Immature natural killer cell (primary cell): ENCODE measurements at regions not wholly inside any gene's neighbourhood (a gene's known extent, or its start where the extent isn't known, plus 50 kb on each side); places are given as distances from the start of the nearest gene placed in this dataset.
"Not testable (repeated sequence)": the region's sequence is repeated elsewhere in the genome, so short reads cannot be mapped to it uniquely, and the experiment has no call there.

ENCODE experiments used
- DNase-seq, 3 donors: peaks; one replicate each; pipeline ENCODE4 v3.0.0; 2022; ENCODE audit warnings: mixed read lengths in 1 of 3
- H3K27ac Mint-ChIP-seq, 6 donors: one replicate each; pipeline ENCODE4 v1.8.0; 2020; ENCODE audit warnings: mixed read lengths in 6 of 6, mild to moderate bottlenecking in 5 of 6, inconsistent platforms in 4 of 6, moderate library complexity in 3 of 6
- H3K27me3 Mint-ChIP-seq, 3 donors: one replicate each; pipeline ENCODE4 v1.8.0; 2020 to 2021; ENCODE audit warnings: low read depth in 3 of 3, mild to moderate bottlenecking in 3 of 3, mixed read lengths in 3 of 3, moderate library complexity in 3 of 3, inconsistent platforms in 1 of 3
- H3K36me3 Mint-ChIP-seq, 3 donors: one replicate each; pipeline ENCODE4 v1.8.0; 2020; ENCODE audit warnings: mixed read lengths in 3 of 3, inconsistent platforms in 2 of 3, mild to moderate bottlenecking in 2 of 3
- H3K4me1 Mint-ChIP-seq, 2 donors: one replicate each; pipeline ENCODE4 v1.8.0; 2020; ENCODE audit warnings: inconsistent platforms in 2 of 2, mild to moderate bottlenecking in 2 of 2, mixed read lengths in 2 of 2, moderate library complexity in 1 of 2
- H3K4me3 Mint-ChIP-seq, 5 donors: one replicate each; pipeline ENCODE4 v1.8.0; 2020; ENCODE audit warnings: mild to moderate bottlenecking in 5 of 5, mixed read lengths in 5 of 5, inconsistent platforms in 3 of 5, moderate library complexity in 3 of 5
- H3K9me3 Mint-ChIP-seq, 6 donors: one replicate each; pipeline ENCODE4 v1.8.0; 2020; ENCODE audit warnings: mild to moderate bottlenecking in 6 of 6, mixed read lengths in 6 of 6, inconsistent platforms in 4 of 6, moderate library complexity in 3 of 6

DNA sequence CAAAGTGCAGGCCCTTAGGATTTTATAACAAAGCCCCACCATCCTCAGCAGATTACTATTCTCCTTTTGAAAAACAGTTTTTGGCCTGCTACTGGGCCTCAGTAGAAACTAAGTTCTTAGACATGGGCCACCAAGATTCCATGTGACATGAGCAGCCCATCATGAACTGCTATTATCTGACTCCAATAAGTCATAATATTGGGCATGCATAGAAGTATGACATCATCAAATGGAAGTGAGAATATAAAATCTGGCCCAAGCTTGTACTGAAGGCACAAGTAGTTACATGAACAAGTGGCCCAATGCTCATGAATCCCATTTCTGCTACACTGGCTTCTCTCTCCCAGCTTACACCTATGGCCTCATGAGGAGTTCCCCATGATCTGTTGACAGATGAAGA is 404.8 kb downstream of the EPHA5 start:
- no peaks in the 10 kb centered on the region for H3K36me3 Mint-ChIP-seq
- peaks cover 6 to 36% (median 24%) of the 10 kb centered on the region in 6 donors for H3K9me3 Mint-ChIP-seq
- H3K4me1 Mint-ChIP-seq: no peaks in the 10 kb centered on the region
- H3K27ac Mint-ChIP-seq: no peak overlapping the region
- H3K27me3 Mint-ChIP-seq: peaks cover 0 to 2% (median 0%) of the 10 kb centered on the region in 3 donors
- no peak for DNase-seq
- no peak overlapping the region for H3K4me3 Mint-ChIP-seq

DNA sequence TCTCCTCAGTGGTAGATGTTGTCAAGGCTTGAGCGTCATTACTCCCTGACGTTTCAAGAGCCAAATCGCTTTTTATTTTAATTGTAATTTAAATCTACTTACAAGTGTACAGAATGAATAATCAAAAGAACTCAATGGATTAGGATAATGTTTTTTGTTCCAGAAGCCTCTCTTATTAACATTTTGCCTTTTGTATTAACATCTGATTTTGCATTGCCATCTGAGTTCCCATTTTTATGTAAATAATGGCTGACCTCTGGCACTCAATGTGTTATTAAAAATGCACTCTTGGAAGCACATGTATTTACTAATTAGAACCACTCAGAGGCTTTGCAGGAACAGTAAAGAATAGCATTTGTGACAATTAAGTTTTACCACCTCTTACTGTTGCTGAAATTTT is 411.0 kb downstream of the EPHA5 start:
- peaks cover 3 to 41% (median 10%) of the 10 kb centered on the region in 6 donors for H3K9me3 Mint-ChIP-seq
- no peak for DNase-seq
- no peaks in the 10 kb centered on the region for H3K4me1 Mint-ChIP-seq
- peaks cover 0 to 2% (median 0%) of the 10 kb centered on the region in 3 donors for H3K27me3 Mint-ChIP-seq
- no peaks in the 10 kb centered on the region for H3K36me3 Mint-ChIP-seq
- H3K27ac Mint-ChIP-seq: no peak overlapping the region
- H3K4me3 Mint-ChIP-seq: no peak overlapping the region

DNA sequence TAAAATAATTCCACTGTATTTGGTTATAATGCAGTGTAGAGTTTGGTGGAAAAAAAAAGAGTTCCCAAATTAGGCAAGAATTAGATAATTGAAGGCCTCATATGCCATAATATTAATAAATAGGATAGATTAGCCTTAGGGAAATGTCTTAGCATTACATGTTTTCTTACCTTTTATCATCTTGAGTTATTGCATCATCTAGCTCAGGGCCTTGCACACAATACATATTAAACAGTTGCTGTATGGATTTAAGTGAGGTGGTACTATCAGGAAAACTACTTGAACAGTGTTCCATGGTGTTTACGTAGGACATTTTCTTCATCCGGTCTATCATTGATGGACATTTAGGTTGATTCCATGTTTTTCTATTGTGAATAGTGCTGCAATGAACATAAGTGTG is 419.4 kb downstream of the EPHA5 start:
- H3K27ac Mint-ChIP-seq: no peak overlapping the region
- H3K4me3 Mint-ChIP-seq: no peak overlapping the region
- peaks cover 0 to 4% (median 2%) of the 10 kb centered on the region in 3 donors for H3K27me3 Mint-ChIP-seq
- H3K4me1 Mint-ChIP-seq: no peaks in the 10 kb centered on the region
- peaks cover under 1 to 28% (median 17%) of the 10 kb centered on the region in 6 donors for H3K9me3 Mint-ChIP-seq
- no peaks in the 10 kb centered on the region for H3K36me3 Mint-ChIP-seq
- DNase-seq: no peak

DNA sequence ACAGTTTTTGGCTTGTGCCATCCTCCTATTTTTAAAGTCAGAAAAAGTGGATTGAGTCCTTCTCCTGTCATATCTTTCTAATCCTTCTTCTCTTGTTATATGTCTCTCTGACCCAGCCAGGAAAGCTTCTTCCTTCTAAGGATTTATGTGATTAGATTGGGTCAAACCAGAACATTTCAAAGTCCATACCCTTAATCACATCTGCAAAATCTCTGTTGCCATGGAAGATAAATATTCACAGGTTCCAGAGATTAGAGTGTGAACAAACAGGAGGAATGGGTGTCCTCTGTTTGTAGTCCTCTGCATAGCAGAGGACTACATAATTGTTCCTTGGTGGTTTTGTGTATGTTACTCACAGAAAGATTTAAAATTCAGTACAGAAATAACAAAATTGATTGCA is 421.2 kb downstream of the EPHA5 start:
- Mint-ChIP-seq H3K27me3 (peaks cover 0 to 4% (median 2%) of the 10 kb centered on the region in 3 donors), H3K4me3 (no peak overlapping the region), H3K4me1 (no peaks in the 10 kb centered on the region), H3K27ac (no peak overlapping the region), H3K36me3 (no peaks in the 10 kb centered on the region), H3K9me3 (peaks cover under 1 to 32% (median 22%) of the 10 kb centered on the region in 6 donors)
- no peak for DNase-seq

DNA sequence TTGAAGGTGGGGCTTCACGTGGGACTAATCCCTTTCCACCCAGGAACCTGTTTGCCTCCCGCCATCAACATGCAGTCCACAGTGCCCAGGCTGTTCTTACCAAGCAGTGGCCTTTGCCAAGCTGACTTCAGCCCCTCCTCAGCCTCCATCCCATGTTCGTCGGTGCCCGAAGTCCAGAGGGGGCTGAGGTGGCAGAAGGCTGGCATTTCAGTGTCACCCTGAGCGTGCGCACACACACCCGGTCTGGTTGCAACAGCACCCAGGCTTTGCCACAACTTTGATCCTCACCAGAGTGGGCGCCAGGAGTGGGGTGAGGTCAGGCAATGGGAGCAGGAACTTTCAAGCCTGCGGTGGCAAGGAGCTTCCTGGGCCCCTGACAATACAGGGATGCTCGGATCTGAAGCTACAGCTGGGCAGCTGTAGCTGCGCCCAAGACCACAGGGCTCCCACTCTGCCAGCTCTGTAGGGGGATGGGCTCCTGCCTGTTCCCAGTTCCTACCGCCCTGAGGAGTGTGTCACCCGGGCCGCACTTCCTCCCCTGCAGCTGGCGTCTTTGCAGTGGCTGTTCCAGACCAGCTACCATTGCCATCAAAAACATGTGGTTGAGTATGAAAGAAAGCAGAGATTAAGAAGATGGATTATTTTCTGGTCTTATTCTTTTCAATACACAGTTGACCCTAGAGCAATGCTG is 428.0 kb downstream of the EPHA5 start:
- peaks cover 5 to 35% (median 13%) of the 10 kb centered on the region in 6 donors for H3K9me3 Mint-ChIP-seq
- H3K36me3 Mint-ChIP-seq: no peaks in the 10 kb centered on the region
- no peaks in the 10 kb centered on the region for H3K4me1 Mint-ChIP-seq

DNA sequence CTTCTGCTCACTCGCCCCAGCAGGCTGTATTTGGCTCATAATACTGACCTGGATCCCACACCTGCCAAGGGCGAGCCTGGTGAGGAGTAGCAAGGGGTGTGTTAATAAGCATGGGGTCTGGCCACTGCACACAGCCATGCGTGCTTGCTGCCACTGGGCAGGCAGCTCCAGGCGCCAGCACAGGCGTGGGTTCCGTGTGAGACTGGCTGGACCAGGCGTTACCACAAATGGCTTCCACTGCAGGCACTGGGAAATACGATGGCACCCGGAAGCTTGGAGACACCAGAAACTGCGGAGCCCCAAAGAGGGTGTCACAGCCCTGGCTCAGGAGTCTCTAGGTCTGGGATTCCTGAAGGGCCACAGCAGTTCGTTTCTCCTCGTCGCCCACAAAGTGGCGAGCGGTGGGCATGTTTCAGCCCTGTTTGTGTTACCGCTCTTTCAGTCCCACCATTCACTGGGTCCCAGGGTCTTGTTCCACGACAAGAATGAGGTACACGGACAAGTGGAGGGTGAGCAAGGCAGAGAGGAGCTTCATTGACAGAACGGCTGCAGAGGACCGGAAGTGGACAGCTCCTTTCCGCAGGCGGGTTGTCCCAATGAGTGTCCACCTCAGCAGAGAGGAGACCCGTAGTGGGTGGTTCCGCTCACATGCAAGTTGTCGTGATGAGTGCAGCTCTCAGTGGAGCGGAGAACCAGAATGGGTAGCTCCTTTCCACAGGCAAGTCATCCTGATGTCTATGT is 428.9 kb downstream of the EPHA5 start:
- Mint-ChIP-seq H3K27me3 (no peaks in the 10 kb centered on the region), H3K9me3 (peaks cover 5 to 41% (median 17%) of the 10 kb centered on the region in 6 donors), H3K4me1 (no peaks in the 10 kb centered on the region), H3K4me3 (no peak overlapping the region), H3K36me3 (peaks cover 0 to 3% (median 0%) of the 10 kb centered on the region in 3 donors), H3K27ac (no peak overlapping the region)
- no peak for DNase-seq

More for the DNA sequence above, 428.0 kb downstream of the EPHA5 start:
- DNase-seq: no peak
- Mint-ChIP-seq H3K27me3 (no peaks in the 10 kb centered on the region), H3K4me3 (no peak overlapping the region), H3K27ac (no peak overlapping the region)

DNA sequence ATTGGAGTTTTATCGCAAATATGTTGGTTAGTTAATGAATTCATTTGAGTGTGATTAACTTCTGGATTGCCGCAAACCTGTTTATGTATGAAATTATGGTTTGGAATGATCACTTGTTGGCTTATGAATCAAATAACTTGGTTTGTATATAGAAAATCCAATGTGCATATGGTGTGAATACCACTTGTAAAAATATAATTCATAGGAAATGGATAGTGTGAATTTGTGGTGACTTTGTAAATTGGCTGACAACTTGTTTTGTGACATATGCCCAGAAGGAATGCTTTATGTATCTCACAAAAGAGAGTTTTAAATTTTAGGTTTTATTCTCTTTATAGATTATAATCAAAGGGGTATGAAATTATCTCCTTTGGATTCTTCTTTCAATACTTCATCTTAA is 436.2 kb downstream of the EPHA5 start:
- no peak overlapping the region for H3K27ac Mint-ChIP-seq
- H3K36me3 Mint-ChIP-seq: peaks cover 0 to 3% (median 0%) of the 10 kb centered on the region in 3 donors
- no peak overlapping the region for H3K4me3 Mint-ChIP-seq
- no peak for DNase-seq
- no peaks in the 10 kb centered on the region for H3K4me1 Mint-ChIP-seq
- H3K27me3 Mint-ChIP-seq: no peaks in the 10 kb centered on the region
- peaks cover 4 to 24% (median 16%) of the 10 kb centered on the region in 6 donors for H3K9me3 Mint-ChIP-seq

DNA sequence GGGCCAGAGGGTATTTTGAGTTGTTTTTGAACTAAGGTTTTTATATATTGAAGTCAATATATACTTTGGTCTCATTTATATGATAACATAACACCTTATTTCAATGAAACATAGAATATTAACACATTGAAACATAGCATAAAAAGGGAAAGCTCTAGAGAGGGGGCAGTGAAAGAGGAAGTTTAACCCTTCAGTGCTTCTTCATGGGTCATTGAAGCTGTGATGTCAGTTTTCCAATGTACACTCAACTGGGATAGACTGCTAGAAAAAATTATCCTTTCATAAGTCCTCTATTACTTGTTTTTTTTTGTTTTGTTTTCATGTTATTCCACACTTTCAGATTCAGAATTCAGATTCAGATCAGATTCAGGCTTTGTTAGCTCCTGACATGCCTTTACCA is 442.7 kb downstream of the EPHA5 start:
- DNase-seq: no peak
- Mint-ChIP-seq H3K4me3 (no peak overlapping the region), H3K9me3 (peaks cover 4 to 36% (median 20%) of the 10 kb centered on the region in 6 donors), H3K27me3 (no peaks in the 10 kb centered on the region), H3K4me1 (no peaks in the 10 kb centered on the region), H3K27ac (no peak overlapping the region), H3K36me3 (no peaks in the 10 kb centered on the region)

DNA sequence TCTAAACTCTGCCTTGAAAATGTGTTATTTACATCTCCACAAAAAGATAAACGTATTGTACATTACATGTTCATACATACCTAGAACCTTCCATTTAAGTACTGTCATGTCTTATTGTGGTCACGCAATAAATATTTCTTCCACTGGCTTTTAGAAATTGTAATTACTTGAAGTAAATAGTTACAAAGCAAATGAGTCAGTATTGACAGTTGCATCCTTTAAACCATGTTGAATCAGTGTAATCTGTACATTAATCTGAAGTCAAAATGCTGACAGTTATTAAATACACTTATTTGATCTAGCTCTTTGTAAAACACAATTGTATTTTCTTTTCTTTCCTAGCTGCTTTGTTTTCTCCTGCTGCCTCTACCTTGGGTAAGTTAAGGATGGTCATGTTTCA is 446.7 kb downstream of the EPHA5 start:
- DNase-seq: no peak
- Mint-ChIP-seq H3K27ac (no peak overlapping the region), H3K27me3 (no peaks in the 10 kb centered on the region), H3K4me3 (no peak overlapping the region), H3K4me1 (no peaks in the 10 kb centered on the region), H3K36me3 (no peaks in the 10 kb centered on the region), H3K9me3 (peaks cover 0 to 48% (median 20%) of the 10 kb centered on the region in 6 donors)

DNA sequence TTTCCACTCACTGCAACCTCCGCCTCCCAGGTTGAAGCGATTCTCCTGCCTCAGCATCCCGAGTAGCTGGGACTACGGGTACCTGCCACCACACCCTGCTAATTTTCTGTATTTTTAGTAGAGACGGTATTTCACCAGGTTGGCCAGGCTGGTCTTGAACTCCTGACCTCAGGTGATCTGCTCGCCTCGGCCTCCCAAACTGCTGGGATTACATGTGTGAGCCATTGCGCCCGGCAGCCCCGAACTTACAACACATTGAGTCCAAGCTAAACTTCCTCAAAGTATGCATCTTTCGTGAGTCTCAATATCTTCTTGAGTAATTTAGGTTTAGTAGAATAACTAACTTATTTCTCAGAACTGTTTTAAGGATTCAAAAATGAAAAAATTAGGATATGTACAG is 447.2 kb downstream of the EPHA5 start:
- not testable (repeated sequence) for H3K4me3 Mint-ChIP-seq, H3K27ac Mint-ChIP-seq, H3K4me1 Mint-ChIP-seq, H3K36me3 Mint-ChIP-seq, DNase-seq, H3K27me3 Mint-ChIP-seq
- H3K9me3 Mint-ChIP-seq: peaks cover 2 to 48% (median 19%) of the 10 kb centered on the region in 6 donors

DNA sequence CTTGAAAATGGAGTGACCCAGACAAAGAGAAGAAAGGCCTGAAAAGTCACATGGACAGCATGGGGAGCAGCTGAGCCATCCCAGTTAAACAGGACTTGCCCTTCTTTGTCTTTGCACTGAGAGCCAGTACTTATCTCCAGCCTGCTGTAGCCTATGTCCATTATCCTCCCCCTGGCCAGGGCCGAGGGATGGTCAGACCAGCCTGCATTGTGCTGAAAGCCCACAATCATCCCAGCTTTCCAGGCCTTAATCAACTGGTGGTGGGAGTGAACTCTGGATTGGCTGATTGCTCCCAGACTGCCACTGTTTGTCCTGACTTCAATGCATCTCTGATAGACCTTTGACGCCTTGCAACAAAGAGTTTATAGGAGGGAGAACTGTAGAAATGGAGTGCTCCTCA is 453.1 kb downstream of the EPHA5 start:
- peaks cover 0 to 2% (median 0%) of the 10 kb centered on the region in 3 donors for H3K27me3 Mint-ChIP-seq
- H3K36me3 Mint-ChIP-seq: no peaks in the 10 kb centered on the region
- H3K9me3 Mint-ChIP-seq: peaks cover 12 to 53% (median 22%) of the 10 kb centered on the region in 6 donors
- H3K27ac Mint-ChIP-seq: no peak overlapping the region
- no peak for DNase-seq
- H3K4me3 Mint-ChIP-seq: no peak overlapping the region
- H3K4me1 Mint-ChIP-seq: no peaks in the 10 kb centered on the region

DNA sequence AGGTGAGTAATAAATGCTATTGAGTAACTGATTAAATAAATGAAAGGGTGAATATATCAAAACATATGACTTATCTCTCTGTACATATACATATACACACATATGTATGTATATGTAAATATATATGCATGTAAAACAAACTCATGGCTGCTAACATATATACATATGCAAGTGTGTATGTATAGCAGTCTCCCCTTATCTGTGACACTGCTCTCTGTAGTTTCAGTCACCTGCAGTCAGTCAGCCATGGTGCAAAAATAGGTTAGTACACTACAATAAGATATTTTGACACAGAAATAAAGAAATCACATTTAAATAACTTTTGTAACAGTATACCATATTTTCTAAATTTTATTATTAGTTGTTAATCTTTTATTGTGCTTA is 467.4 kb downstream of the EPHA5 start:
- H3K4me3 Mint-ChIP-seq: no peak overlapping the region
- no peak for DNase-seq
- peaks cover 12 to 38% (median 18%) of the 10 kb centered on the region in 6 donors for H3K9me3 Mint-ChIP-seq
- peaks cover 0 to 2% (median 0%) of the 10 kb centered on the region in 3 donors for H3K27me3 Mint-ChIP-seq
- no peak overlapping the region for H3K27ac Mint-ChIP-seq
- H3K4me1 Mint-ChIP-seq: no peaks in the 10 kb centered on the region
- peaks cover 0 to 3% (median 0%) of the 10 kb centered on the region in 3 donors for H3K36me3 Mint-ChIP-seq

DNA sequence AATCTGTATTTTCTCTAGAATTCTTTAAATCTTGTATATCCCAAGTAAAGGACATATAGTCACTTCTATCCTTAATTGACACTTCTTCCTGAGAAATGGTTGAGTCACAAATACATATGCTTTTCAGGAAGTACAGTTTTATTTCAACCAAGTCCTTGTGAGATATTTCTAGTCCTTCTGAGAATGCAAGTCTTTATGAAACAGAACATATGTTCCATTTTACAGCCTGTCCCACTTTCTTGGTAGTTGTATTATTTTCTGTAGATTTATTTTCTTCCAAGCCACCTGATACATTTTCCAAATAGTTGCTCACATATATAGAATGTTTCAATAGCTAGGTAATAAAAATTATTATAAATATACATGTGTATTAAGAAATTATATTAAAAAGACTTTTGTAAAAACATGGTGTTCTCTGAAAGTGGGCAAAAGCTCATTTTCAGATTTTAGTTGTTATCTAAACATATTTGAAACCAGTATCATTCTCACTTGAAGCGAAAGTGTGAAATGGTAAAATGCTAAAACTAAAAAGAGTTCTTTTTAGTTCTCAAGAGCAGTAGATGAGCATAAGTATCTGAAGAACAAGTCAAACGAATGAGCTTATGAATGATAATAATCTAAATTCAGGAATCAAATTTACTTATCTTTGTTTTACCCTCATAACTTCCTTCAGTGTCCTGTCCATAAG is 468.0 kb downstream of the EPHA5 start:
- Mint-ChIP-seq H3K27ac (no peak overlapping the region), H3K36me3 (peaks cover 0 to 3% (median 0%) of the 10 kb centered on the region in 3 donors), H3K4me3 (no peak overlapping the region), H3K4me1 (no peaks in the 10 kb centered on the region), H3K9me3 (peaks cover 15 to 41% (median 21%) of the 10 kb centered on the region in 6 donors), H3K27me3 (no peaks in the 10 kb centered on the region)
- no peak for DNase-seq

DNA sequence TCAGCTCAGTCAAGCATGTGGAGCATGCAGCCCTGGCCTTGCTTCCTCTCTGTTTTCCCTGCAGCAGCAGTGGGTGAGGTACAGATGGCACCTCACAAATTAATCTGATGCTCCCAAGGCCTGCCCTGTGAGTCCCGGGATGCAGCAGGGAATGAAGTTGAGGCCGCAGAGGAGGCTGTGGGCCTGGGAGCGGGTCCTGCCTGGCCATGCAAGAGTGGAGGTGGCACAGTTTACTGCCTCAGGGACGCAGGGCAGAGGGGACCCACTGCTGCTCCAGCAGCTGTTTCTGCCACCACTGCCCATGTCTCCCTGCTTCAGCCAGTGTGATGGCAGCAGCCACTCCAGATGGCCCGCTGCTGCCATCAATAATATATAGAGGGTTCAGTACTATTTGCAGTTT is 474.6 kb downstream of the EPHA5 start:
- Mint-ChIP-seq H3K9me3 (peaks cover 8 to 36% (median 16%) of the 10 kb centered on the region in 6 donors), H3K27ac (no peak overlapping the region), H3K36me3 (no peaks in the 10 kb centered on the region)

More for the DNA sequence above, 474.6 kb downstream of the EPHA5 start:
- DNase-seq: no peak
- no peaks in the 10 kb centered on the region for H3K27me3 Mint-ChIP-seq
- no peaks in the 10 kb centered on the region for H3K4me1 Mint-ChIP-seq
- no peak overlapping the region for H3K4me3 Mint-ChIP-seq
